Cardiac fibroblast (primary cell): ENCODE measurements at regions not wholly inside any gene's neighbourhood (a gene's known extent, or its start where the extent isn't known, plus 50 kb on each side); places are given as distances from the start of the nearest gene placed in this dataset.
A peak's percentile ranks its signal among the peaks of the same experiment; 100 is the strongest.

ENCODE experiments used
- DNase-seq, 2 donors: peaks; one replicate each; pipeline versions ENCODE4 v3.0.0 to v3.0.0-alpha.2; 2010; ENCODE audit warnings: low read depth in 2 of 2
- H3K4me3 ChIP-seq, 2 donors: replicated peaks in 1 of 2; 1 replicate in 1 of 2; 2 replicates in 1 of 2; pipeline ENCODE4 v1.5.1; 2011; ENCODE audit warnings: low read depth in 2 of 2, low read length in 2 of 2, mild to moderate bottlenecking in 2 of 2, moderate library complexity in 1 of 2
- TF ChIP-seq, protein P1 (sequence below): IDR thresholded peaks from one replicate; pipeline ENCODE4 v1.5.1; 2011; ENCODE audit warnings: low read depth, mild to moderate bottlenecking, low read length, inconsistent platforms

DNA sequence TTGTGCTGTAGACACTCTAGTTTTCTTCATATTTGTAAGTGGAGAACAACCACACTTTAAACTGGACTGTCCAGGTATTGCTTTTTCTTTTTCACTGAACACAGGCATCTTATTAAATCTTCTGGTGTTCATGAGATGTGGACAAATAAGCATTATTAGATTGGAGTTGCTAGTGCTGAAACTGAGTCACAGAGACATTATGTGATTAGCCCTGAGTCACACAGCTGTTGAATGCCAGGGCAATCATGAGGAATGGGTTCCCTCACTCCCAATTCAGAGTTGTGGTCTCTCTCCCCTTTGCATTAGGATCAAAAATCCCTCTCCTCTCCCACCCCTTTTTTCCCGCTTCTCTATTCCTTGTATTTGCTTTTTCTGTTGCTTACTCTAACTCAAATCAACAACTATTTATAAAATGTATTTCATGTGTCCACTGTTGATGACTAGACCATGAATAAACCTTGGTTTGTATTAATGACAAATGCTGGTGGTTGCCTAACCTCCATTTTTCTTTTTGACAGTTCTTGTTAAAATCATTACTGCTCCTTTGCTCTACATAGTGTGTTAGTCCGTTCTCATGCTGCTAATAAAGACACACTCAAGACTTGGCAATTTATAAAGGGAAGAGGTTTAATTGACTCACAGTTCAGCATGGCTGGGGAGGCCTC lies 738.2 kb downstream of the BRINP1 start:
- no peak for DNase-seq
- TF ChIP-seq, protein P1, sequence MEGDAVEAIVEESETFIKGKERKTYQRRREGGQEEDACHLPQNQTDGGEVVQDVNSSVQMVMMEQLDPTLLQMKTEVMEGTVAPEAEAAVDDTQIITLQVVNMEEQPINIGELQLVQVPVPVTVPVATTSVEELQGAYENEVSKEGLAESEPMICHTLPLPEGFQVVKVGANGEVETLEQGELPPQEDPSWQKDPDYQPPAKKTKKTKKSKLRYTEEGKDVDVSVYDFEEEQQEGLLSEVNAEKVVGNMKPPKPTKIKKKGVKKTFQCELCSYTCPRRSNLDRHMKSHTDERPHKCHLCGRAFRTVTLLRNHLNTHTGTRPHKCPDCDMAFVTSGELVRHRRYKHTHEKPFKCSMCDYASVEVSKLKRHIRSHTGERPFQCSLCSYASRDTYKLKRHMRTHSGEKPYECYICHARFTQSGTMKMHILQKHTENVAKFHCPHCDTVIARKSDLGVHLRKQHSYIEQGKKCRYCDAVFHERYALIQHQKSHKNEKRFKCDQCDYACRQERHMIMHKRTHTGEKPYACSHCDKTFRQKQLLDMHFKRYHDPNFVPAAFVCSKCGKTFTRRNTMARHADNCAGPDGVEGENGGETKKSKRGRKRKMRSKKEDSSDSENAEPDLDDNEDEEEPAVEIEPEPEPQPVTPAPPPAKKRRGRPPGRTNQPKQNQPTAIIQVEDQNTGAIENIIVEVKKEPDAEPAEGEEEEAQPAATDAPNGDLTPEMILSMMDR: no peak
- H3K4me3 ChIP-seq: no peak overlapping the region

DNA sequence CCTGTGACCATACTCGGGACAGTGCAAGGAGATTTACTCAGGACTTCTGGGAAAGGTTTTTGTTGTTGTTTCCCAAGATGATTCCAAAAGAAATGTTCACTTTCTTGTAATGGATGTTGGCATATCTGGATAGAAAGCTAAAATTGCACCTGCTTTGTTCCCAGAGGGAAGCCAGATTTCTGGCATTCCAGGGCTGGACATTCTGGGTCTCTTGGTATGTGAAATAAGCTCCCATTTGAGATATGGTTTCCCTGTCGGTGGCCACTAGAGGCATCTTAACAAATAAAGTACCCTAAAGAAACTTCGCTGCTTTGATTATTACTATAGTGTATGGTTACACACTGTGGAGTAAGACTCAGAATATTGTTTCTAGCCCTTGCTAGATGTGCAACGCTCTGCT lies 737.3 kb downstream of the BRINP1 start:
- TF ChIP-seq, protein P1: no peak
- H3K4me3 ChIP-seq: no peak overlapping the region
- no peak for DNase-seq

DNA sequence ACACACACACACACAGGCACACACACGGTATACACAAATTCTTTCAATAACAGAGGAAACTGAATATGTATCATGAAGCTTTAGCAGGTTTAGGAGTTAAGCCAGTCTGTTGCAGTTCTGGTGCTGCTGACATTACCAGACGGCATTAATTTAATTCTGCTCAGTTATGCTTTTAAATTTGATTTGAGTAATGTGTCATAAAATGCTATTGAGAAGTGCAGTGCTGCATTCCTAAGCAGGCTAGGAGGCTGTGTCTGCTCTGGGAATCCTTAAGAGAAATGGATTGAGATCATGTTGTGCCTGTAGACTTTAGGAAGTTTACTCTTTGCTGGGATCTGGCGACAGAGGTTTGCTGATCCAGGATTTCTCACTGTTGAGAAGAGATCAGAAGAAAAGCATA lies 733.8 kb downstream of the BRINP1 start:
- TF ChIP-seq, protein P1: no peak
- no peak overlapping the region for H3K4me3 ChIP-seq
- no peak for DNase-seq

DNA sequence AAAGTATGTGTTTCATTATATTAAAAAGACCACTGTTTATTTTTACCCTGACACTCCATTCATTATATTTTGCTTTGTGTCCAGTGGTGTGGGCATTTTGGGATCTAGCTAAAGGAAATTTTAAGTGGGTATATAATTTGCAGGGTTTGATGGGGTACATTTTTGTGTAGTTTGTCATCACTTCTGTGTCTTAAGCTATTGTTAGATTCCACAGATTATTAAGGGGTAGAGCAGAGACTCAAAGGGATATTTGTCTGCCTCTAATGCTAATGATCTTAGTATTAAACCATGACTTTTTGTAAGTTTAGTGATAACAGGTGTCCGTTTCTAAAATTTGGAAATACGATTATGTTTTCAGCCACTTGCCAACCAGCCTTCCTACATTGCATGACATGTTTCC lies 731.6 kb downstream of the BRINP1 start:
- no peak overlapping the region for H3K4me3 ChIP-seq
- TF ChIP-seq, protein P1: no peak
- DNase-seq: no peak

DNA sequence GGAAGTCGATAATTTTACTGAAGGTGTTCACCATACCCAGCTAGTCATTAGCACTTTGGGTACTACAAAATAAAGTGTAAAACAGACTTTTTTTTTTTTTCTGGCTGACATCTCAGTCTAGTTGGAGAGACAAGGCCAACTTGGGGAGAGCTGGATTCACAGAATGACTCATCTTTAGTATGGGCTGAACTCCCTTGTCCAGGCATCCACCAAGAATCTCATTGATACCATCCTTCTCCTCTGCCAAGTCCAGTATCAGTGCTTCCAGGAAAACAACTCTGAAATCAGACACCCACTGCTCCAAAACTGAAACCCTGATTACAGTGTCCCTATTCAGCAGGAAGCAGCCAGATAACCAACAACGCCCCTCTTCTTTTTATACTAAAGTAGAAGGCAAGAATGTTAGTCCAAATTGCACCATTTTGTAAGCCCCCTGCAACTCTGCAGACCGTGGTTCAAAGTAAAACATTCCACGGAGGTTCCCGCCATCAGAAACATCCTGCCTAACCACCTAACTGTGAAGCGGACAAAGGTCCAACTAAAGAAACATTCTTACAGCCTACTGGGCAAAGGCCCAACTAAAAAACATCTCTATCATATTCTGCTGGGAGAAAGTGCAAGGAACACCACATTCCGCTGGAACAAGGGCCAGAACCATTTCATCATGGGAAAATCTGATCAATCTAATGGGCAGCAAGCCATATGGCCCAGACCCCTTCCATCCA lies 728.2 kb downstream of the BRINP1 start:
- DNase-seq: no peak

DNA sequence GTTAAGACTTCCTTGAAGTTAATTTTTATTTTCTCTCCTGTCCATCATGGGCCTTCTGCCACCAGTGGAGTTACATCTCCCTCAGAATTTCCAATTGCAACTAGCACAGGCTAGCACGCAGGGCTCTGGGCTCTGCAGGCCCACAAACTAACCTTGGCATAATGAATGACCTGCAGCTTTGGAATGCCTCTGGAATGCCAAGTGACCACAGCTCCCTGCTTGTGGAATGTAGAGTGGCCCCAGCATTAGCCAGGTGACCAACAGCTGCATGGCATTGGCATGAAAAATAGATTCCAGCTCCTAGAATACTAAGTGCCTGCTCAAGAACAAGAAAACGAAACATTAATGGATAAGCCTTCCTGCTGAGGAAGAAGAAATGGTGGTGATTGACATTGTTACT lies 726.1 kb downstream of the BRINP1 start:
- peak in 1 of 2 donors; percentile 36 for DNase-seq
- no peak overlapping the region for H3K4me3 ChIP-seq
- TF ChIP-seq, protein P1: no peak

More for the DNA sequence above, 728.2 kb downstream of the BRINP1 start:
- TF ChIP-seq, protein P1: no peak
- no peak overlapping the region for H3K4me3 ChIP-seq
